NCI-H1105 treated with DMSO at 0.1 percent for 48 hours (cell line): ENCODE measurements at regions not wholly inside any gene's neighbourhood (a gene's known extent, or its start where the extent isn't known, plus 50 kb on each side); places are given as distances from the start of the nearest gene placed in this dataset.
A peak's percentile ranks its signal among the peaks of the same experiment; 100 is the strongest.
"Not testable (repeated sequence)": the region's sequence is repeated elsewhere in the genome, so short reads cannot be mapped to it uniquely, and the experiment has no call there.

Experiments
- DNase-seq: peaks from one replicate; lab custom pipeline; 2025; lab: John Stamatoyannopoulos, UW

- DNase-seq: no peak
These were observed 778.7 kb upstream of the PCDH20 start for GRCh38 chr13:62194371-62194770.

GRCh38 chr13:62193919-62194318 is 778.3 kb upstream of the PCDH20 start:
- no peak for DNase-seq

- no peak for DNase-seq
These were observed 770.1 kb upstream of the PCDH20 start for GRCh38 chr13:62185631-62186255.

GRCh38 chr13:62176051-62176450 is 760.4 kb upstream of the PCDH20 start:
- no peak for DNase-seq

GRCh38 chr13:62173958-62174357 is 758.3 kb upstream of the PCDH20 start:
- no peak for DNase-seq

- DNase-seq: no peak
These were observed 756.0 kb upstream of the PCDH20 start for GRCh38 chr13:62171697-62172096.

- no peak for DNase-seq
These were observed 753.2 kb upstream of the PCDH20 start for GRCh38 chr13:62168891-62169290.

- DNase-seq: no peak
These were observed 752.1 kb upstream of the PCDH20 start for GRCh38 chr13:62167650-62168172.

GRCh38 chr13:62162860-62163259 is 747.2 kb upstream of the PCDH20 start:
- no peak for DNase-seq

GRCh38 chr13:62158520-62158919 is 742.9 kb upstream of the PCDH20 start:
- no peak for DNase-seq

- not testable (repeated sequence) for DNase-seq
These were observed 736.1 kb upstream of the PCDH20 start for GRCh38 chr13:62151724-62152123.

GRCh38 chr13:62142048-62142447 is 726.4 kb upstream of the PCDH20 start:
- no peak for DNase-seq

- no peak for DNase-seq
These were observed 723.9 kb upstream of the PCDH20 start for GRCh38 chr13:62139597-62139996.

- no peak for DNase-seq
These were observed 722.2 kb upstream of the PCDH20 start for GRCh38 chr13:62137629-62138405.

GRCh38 chr13:62131604-62132003 is 716.0 kb upstream of the PCDH20 start:
- DNase-seq: no peak

- DNase-seq: no peak
These were observed 714.7 kb upstream of the PCDH20 start for GRCh38 chr13:62130062-62130970.

- peak; percentile 22 for DNase-seq
These were observed 713.4 kb upstream of the PCDH20 start for GRCh38 chr13:62129000-62129551.

- no peak for DNase-seq
These were observed 710.8 kb upstream of the PCDH20 start for GRCh38 chr13:62126400-62126799.

- DNase-seq: no peak
These were observed 709.8 kb upstream of the PCDH20 start for GRCh38 chr13:62125451-62125850.

- peak; percentile 35 for DNase-seq
These were observed 707.8 kb upstream of the PCDH20 start for GRCh38 chr13:62123409-62123808.

GRCh38 chr13:62122434-62122833 is 706.8 kb upstream of the PCDH20 start:
- DNase-seq: no peak
